ENCODE measurements at regions not wholly inside any gene's neighbourhood (a gene's known extent, or its start where the extent isn't known, plus 50 kb on each side); places are given as distances from the start of the nearest gene placed in this dataset.

DNA sequence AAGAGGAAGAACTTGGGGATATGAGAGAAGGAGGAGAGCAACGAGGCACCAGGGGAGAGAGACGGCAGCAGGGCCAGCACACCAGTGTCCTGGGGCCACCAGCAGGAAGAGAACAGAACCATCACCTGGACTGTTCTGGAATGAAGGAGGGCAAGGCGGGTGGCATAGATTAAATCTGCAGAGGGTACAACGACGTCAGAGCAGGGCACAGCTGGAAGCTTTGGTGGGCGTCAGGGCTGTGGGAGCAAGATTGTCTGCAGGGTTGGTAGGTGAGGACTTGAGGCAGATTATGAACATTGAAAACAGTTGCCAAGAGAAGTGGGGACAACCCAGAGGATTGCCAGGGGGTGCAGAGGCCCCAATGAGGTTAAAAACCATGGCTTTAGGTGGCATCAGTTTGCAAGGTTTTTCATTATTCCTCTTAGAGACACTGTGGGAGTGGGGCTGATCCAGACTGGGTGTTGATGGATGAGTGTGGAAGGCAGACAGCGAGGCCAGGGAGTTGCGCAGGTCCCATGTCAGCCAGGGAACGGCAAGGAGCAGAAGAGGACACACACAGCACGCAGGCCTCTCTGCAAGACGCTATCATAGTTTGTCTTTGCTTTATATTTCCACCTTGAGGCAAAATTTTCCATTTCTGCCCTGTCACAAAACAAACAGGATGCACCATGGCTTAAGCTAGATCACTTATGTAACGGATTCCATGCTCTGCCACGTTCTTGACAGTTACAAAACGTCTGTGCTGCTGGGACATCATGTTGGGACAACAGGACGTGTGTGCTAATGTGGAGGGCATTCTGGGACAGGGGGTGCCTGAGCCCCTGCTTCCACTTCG lies 52.5 kb upstream of the LEP start:
- Histone ChIP-seq H3K9ac (replicated peaks; ENCODE audit: extremely low read depth, insufficient read depth, low read length) (no peak overlapping the region), H3K9me1 (replicated peaks; ENCODE audit: control insufficient read depth, extremely low read depth, insufficient read depth, low read length) (no peaks in the 10 kb centered on the region), H3K4me2 (ENCODE audit: insufficient read depth, low read length) (no peak overlapping the region), H3K27ac (ENCODE audit: insufficient read depth, low read depth, low read length) (no peak overlapping the region), H2AFZ (ENCODE audit: low read depth, low read length) (no peak overlapping the region), H3K27me3 (ENCODE audit: control insufficient read depth in 2 of 2, insufficient read depth in 2 of 2, low read length in 2 of 2) (peaks cover 17 to 26% of the 10 kb centered on the region in 2 experiments), H3K4me3 (replicated peaks in 1 of 3; ENCODE audit: insufficient read depth in 1 of 3, low read depth in 1 of 3, low read length in 3 of 3) (no peak overlapping the region), H3K79me2 (ENCODE audit: control insufficient read depth, insufficient read depth, low read length) (no peaks in the 10 kb centered on the region), H3K36me3 (ENCODE audit: control insufficient read depth in 2 of 2, extremely low read depth in 1 of 2, insufficient read depth in 2 of 2, low read length in 2 of 2) (no peaks in the 10 kb centered on the region), H3K4me1 (ENCODE audit: control insufficient read depth, extremely low read depth, insufficient read depth, low read length) (no peaks in the 10 kb centered on the region), H3K9me3 (replicated peaks; ENCODE audit: control insufficient read depth, insufficient read depth, low read length) (no peaks in the 10 kb centered on the region), H4K20me1 (replicated peaks; ENCODE audit: control insufficient read depth, extremely low read depth, insufficient read depth, low read length) (no peaks in the 10 kb centered on the region)
- DNase-seq (ENCODE audit: low read depth, low spot score) (no peak), FAIRE-seq (no peak)
- intact Hi-C loops (cut with micrococcal nuclease) (no loop called here), dilution Hi-C loops (cut with MboI; ENCODE audit: extremely low pct_ligation_motif_present, low sequenced_read_pairs) (no loop called here)
- BruUV-seq (replicated peaks): no TSS peak
- ChIA-PET CTCF (no interaction called here), POLR2A (no interaction called here)
- no peak for TF ChIP-seq POLR2A (IDR thresholded peaks at IDR 0.05; ENCODE audit: low read depth, low read length)
- no peak for TF ChIP-seq JUN (IDR thresholded peaks at IDR 0.05; ENCODE audit: borderline replicate concordance, insufficient read depth, insufficient read length, low read depth)
- TF ChIP-seq MYC (IDR thresholded peaks at IDR 0.05; ENCODE audit: low read depth, low read length): no peak
- TF ChIP-seq GATA2 (IDR thresholded peaks at IDR 0.05; ENCODE audit: insufficient read depth, insufficient read length, low read depth, low read length): no peak
- no peak for TF ChIP-seq POLR2AphosphoS5 (IDR thresholded peaks at IDR 0.05; ENCODE audit: insufficient read depth, low read depth, low read length)
- TF ChIP-seq EZH2 (IDR thresholded peaks at IDR 0.05; ENCODE audit: borderline replicate concordance, low read depth, low read length, severe bottlenecking): no peak
- TF ChIP-seq, protein P1, sequence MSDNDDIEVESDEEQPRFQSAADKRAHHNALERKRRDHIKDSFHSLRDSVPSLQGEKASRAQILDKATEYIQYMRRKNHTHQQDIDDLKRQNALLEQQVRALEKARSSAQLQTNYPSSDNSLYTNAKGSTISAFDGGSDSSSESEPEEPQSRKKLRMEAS (IDR thresholded peaks at IDR 0.05; ENCODE audit: insufficient read depth, insufficient read length): no peak
- TF ChIP-seq, protein P2, sequence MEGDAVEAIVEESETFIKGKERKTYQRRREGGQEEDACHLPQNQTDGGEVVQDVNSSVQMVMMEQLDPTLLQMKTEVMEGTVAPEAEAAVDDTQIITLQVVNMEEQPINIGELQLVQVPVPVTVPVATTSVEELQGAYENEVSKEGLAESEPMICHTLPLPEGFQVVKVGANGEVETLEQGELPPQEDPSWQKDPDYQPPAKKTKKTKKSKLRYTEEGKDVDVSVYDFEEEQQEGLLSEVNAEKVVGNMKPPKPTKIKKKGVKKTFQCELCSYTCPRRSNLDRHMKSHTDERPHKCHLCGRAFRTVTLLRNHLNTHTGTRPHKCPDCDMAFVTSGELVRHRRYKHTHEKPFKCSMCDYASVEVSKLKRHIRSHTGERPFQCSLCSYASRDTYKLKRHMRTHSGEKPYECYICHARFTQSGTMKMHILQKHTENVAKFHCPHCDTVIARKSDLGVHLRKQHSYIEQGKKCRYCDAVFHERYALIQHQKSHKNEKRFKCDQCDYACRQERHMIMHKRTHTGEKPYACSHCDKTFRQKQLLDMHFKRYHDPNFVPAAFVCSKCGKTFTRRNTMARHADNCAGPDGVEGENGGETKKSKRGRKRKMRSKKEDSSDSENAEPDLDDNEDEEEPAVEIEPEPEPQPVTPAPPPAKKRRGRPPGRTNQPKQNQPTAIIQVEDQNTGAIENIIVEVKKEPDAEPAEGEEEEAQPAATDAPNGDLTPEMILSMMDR (IDR thresholded peaks at IDR 0.05; ENCODE audit: extremely low read depth in 1 of 2, insufficient read depth in 1 of 2, low read depth in 1 of 2, low read length in 2 of 2): no peak
- TF ChIP-seq FOS (IDR thresholded peaks at IDR 0.05; ENCODE audit: borderline replicate concordance, insufficient read depth, low read length): no peak
